ENCODE measurements at regions not wholly inside any gene's neighbourhood (a gene's known extent, or its start where the extent isn't known, plus 50 kb on each side); places are given as distances from the start of the nearest gene placed in this dataset.

- intact Hi-C loops (cut with DNase I) = no loop called here
- H3K4me1 ChIP-seq (ENCODE audit: control insufficient read depth in 2 of 3, insufficient read depth in 2 of 3, low read depth in 1 of 3, low read length in 3 of 3) = no peaks in the 10 kb centered on the region
- no peaks in the 10 kb centered on the region for H3K36me3 ChIP-seq (ENCODE audit: control insufficient read depth in 2 of 3, insufficient read depth in 3 of 3, low read length in 3 of 3)
- FAIRE-seq (no peak), DNase-seq (no peak)
- no peaks in the 10 kb centered on the region for H3K27me3 ChIP-seq (ENCODE audit: control insufficient read depth, insufficient read depth, low read length)
- H3K9me3 ChIP-seq (ENCODE audit: control insufficient read depth in 2 of 3, insufficient read depth in 1 of 3, low read length in 3 of 3) = no peaks in the 10 kb centered on the region
- TF ChIP-seq CTCF (IDR thresholded peaks at IDR 0.05; ENCODE audit: borderline replicate concordance, extremely low read depth, insufficient read depth) = no peak
- no peak overlapping the region for H3K4me3 ChIP-seq (ENCODE audit: low read length in 3 of 3)
- no peak overlapping the region for H3K9ac ChIP-seq (ENCODE audit: low read length in 3 of 3)
- no peak overlapping the region for H3K27ac ChIP-seq (ENCODE audit: low read depth in 2 of 2, low read length in 2 of 2)
Measured at GRCh38 chr4:141524841-141525240, 111.5 kb upstream of the IL15 start.

- intact Hi-C loops (cut with DNase I) = no loop called here
- Histone ChIP-seq H3K4me1 (ENCODE audit: control insufficient read depth in 2 of 3, insufficient read depth in 2 of 3, low read depth in 1 of 3, low read length in 3 of 3) (no peaks in the 10 kb centered on the region), H3K36me3 (ENCODE audit: control insufficient read depth in 2 of 3, insufficient read depth in 3 of 3, low read length in 3 of 3) (no peaks in the 10 kb centered on the region), H3K9ac (ENCODE audit: low read length in 3 of 3) (no peak overlapping the region), H3K27me3 (ENCODE audit: control insufficient read depth, insufficient read depth, low read length) (no peaks in the 10 kb centered on the region), H3K27ac (ENCODE audit: low read depth in 2 of 2, low read length in 2 of 2) (no peak overlapping the region), H3K9me3 (ENCODE audit: control insufficient read depth in 2 of 3, insufficient read depth in 1 of 3, low read length in 3 of 3) (no peaks in the 10 kb centered on the region), H3K4me3 (ENCODE audit: low read length in 3 of 3) (no peak overlapping the region)
- TF ChIP-seq CTCF (IDR thresholded peaks at IDR 0.05; ENCODE audit: borderline replicate concordance, extremely low read depth, insufficient read depth) = no peak
- no peak for FAIRE-seq
- DNase-seq = no peak
Measured at GRCh38 chr4:141530627-141531026, 105.8 kb upstream of the IL15 start.

- peaks cover 0 to 6% (median 0%) of the 10 kb centered on the region in 3 donors for H3K9me3 ChIP-seq (ENCODE audit: control insufficient read depth in 2 of 3, insufficient read depth in 1 of 3, low read length in 3 of 3)
- DNase-seq (no peak), FAIRE-seq (no peak)
- no peak overlapping the region for H3K4me3 ChIP-seq (ENCODE audit: low read length in 3 of 3)
- TF ChIP-seq CTCF (IDR thresholded peaks at IDR 0.05; ENCODE audit: borderline replicate concordance, extremely low read depth, insufficient read depth) = no peak
- intact Hi-C loops (cut with DNase I) = no loop called here
- no peaks in the 10 kb centered on the region for H3K36me3 ChIP-seq (ENCODE audit: control insufficient read depth in 2 of 3, insufficient read depth in 3 of 3, low read length in 3 of 3)
- no peak overlapping the region for H3K9ac ChIP-seq (ENCODE audit: low read length in 3 of 3)
- no peaks in the 10 kb centered on the region for H3K27me3 ChIP-seq (ENCODE audit: control insufficient read depth, insufficient read depth, low read length)
- no peak overlapping the region for H3K27ac ChIP-seq (ENCODE audit: low read depth in 2 of 2, low read length in 2 of 2)
- H3K4me1 ChIP-seq (ENCODE audit: control insufficient read depth in 2 of 3, insufficient read depth in 2 of 3, low read depth in 1 of 3, low read length in 3 of 3) = no peaks in the 10 kb centered on the region
Measured at GRCh38 chr4:141534985-141535384, 101.4 kb upstream of the IL15 start.

- H3K36me3 ChIP-seq (ENCODE audit: control insufficient read depth in 2 of 3, insufficient read depth in 3 of 3, low read length in 3 of 3) = no peaks in the 10 kb centered on the region
- peaks cover 0 to 6% (median 0%) of the 10 kb centered on the region in 3 donors for H3K9me3 ChIP-seq (ENCODE audit: control insufficient read depth in 2 of 3, insufficient read depth in 1 of 3, low read length in 3 of 3)
- no peaks in the 10 kb centered on the region for H3K27me3 ChIP-seq (ENCODE audit: control insufficient read depth, insufficient read depth, low read length)
- no peak for DNase-seq
- H3K27ac ChIP-seq (ENCODE audit: low read depth in 2 of 2, low read length in 2 of 2) = no peak overlapping the region
- H3K4me3 ChIP-seq (ENCODE audit: low read length in 3 of 3) = no peak overlapping the region
- TF ChIP-seq CTCF (IDR thresholded peaks at IDR 0.05; ENCODE audit: borderline replicate concordance, extremely low read depth, insufficient read depth) = no peak
- no peak for FAIRE-seq
- H3K4me1 ChIP-seq (ENCODE audit: control insufficient read depth in 2 of 3, insufficient read depth in 2 of 3, low read depth in 1 of 3, low read length in 3 of 3) = no peaks in the 10 kb centered on the region
- intact Hi-C loops (cut with DNase I) = no loop called here
- H3K9ac ChIP-seq (ENCODE audit: low read length in 3 of 3) = no peak overlapping the region
Measured at GRCh38 chr4:141538001-141538400, 98.4 kb upstream of the IL15 start.
